GM23338 (cell line): ENCODE measurements at regions not wholly inside any gene's neighbourhood (a gene's known extent, or its start where the extent isn't known, plus 50 kb on each side); places are given as distances from the start of the nearest gene placed in this dataset.

Experiments
- ATAC-seq: fragments of 200-7000 bp; cut with Tn5 transposase; 3 replicates; pipeline ENCODE4 v1.9.1; 2020
- DNase-seq: peaks from one replicate; pipeline ENCODE4 v3.0.0-alpha.2; 2015; ENCODE audit warnings: low spot score
- H2AFZ ChIP-seq: fragments of 200-600 bp; sonication (generic); 2 replicates; pipeline ENCODE4 v1.8.0; 2016; ENCODE audit warnings: antibody characterized with exemption, mild to moderate bottlenecking, moderate library complexity
- H3F3A ChIP-seq: fragments of 200-600 bp; sonication (generic); replicated peaks from 2 replicates; pipeline ENCODE4 v1.8.0; 2017; ENCODE audit warnings: antibody characterized with exemption, mixed run types, low read depth
- H3K27ac ChIP-seq: fragments of 200-600 bp; sonication (generic); 2 replicates; pipeline ENCODE4 v1.6.1; 2016; ENCODE audit warnings: low read depth
- H3K27me3 ChIP-seq: fragments of 200-600 bp; sonication (generic); 2 replicates; pipeline ENCODE4 v1.8.0; 2016; ENCODE audit warnings: mild to moderate bottlenecking, mixed run types, moderate library complexity; ENCODE audit not compliant: insufficient read depth
- H3K36me3 ChIP-seq: fragments of 200-600 bp; sonication (generic); 2 replicates; pipeline ENCODE4 v1.8.0; 2016; ENCODE audit warnings: mild to moderate bottlenecking; ENCODE audit not compliant: insufficient read depth
- H3K4me1 ChIP-seq: fragments of 200-600 bp; sonication (generic); 2 replicates; pipeline ENCODE4 v1.8.0; 2016; ENCODE audit warnings: mild to moderate bottlenecking, moderate library complexity; ENCODE audit not compliant: insufficient read depth
- H3K4me2 ChIP-seq: fragments of 200-600 bp; sonication (generic); 2 replicates; pipeline ENCODE4 v1.7.1; 2017; ENCODE audit warnings: mixed run types
- H3K4me3 ChIP-seq: fragments of 200-600 bp; sonication (generic); 2 replicates; pipeline ENCODE4 v1.6.1; 2016; ENCODE audit warnings: mixed run types
- H3K79me2 ChIP-seq: fragments of 200-600 bp; sonication (generic); replicated peaks from 2 replicates; pipeline ENCODE4 v1.8.0; 2017; ENCODE audit warnings: mild to moderate bottlenecking; ENCODE audit not compliant: insufficient read depth
- H3K9me2 ChIP-seq: fragments of 200-600 bp; sonication (generic); 2 replicates; pipeline ENCODE4 v1.8.0; 2017; ENCODE audit not compliant: insufficient read depth
- H4K20me1 ChIP-seq: fragments of 200-600 bp; sonication (generic); replicated peaks from 2 replicates; pipeline ENCODE4 v1.8.0; 2017; ENCODE audit warnings: mild to moderate bottlenecking; ENCODE audit not compliant: insufficient read depth
- H3K27ac Mint-ChIP-seq: 2 replicates; pipeline ENCODE4 v1.8.0; 2020; ENCODE audit warnings: inconsistent platforms, mild to moderate bottlenecking, moderate library complexity, mixed read lengths
- H3K27me3 Mint-ChIP-seq: 3 replicates; pipeline ENCODE4 v1.8.0; 2022; ENCODE audit warnings: low read depth, mild to moderate bottlenecking, moderate library complexity, mixed read lengths, inconsistent platforms; ENCODE audit not compliant: insufficient read depth, poor library complexity
- H3K36me3 Mint-ChIP-seq: 3 replicates; pipeline ENCODE4 v1.8.0; 2021; ENCODE audit warnings: low read depth, mild to moderate bottlenecking, inconsistent platforms, moderate library complexity, mixed read lengths
- H3K4me1 Mint-ChIP-seq: 3 replicates; pipeline ENCODE4 v1.8.0; 2020; ENCODE audit warnings: mild to moderate bottlenecking, inconsistent platforms, mixed read lengths
- H3K4me3 Mint-ChIP-seq: 3 replicates; pipeline ENCODE4 v1.8.0; 2021; ENCODE audit warnings: moderate library complexity, mild to moderate bottlenecking, inconsistent platforms, mixed read lengths
- H3K9me3 Mint-ChIP-seq: 3 replicates; pipeline ENCODE4 v1.8.0; 2020; ENCODE audit warnings: moderate library complexity, mild to moderate bottlenecking, inconsistent platforms, mixed read lengths
- CREB1 ChIP-seq: fragments of 250-450 bp; sonication (Bioruptor Pico); IDR thresholded peaks from 2 replicates; pipeline ENCODE4 v1.5.0; 2020; ENCODE audit warnings: low read depth, mild to moderate bottlenecking, moderate library complexity
- CTCF ChIP-seq, 2 experiments: fragments of 200-600 bp in 1 of 2; sonication (generic) in 1 of 2; conservative IDR thresholded peaks; 2 replicates each; pipeline versions ENCODE4 v1.5.1 to v1.6.1; 2016 to 2017; ENCODE audit warnings: antibody characterized with exemption in 2 of 2, low read depth in 2 of 2, mild to moderate bottlenecking in 2 of 2, moderate library complexity in 1 of 2
- ETS1 ChIP-seq: IDR thresholded peaks from 2 replicates; pipeline ENCODE4 v1.6.1; 2016; ENCODE audit warnings: antibody characterized with exemption
- EZH2 ChIP-seq: fragments of 200-600 bp; sonication (generic); IDR thresholded peaks from one replicate; pipeline ENCODE4 v1.8.0; 2017; ENCODE audit warnings: antibody characterized with exemption, mild to moderate bottlenecking, low read depth; ENCODE audit not compliant: unreplicated experiment
- EZH2phosphoT487 ChIP-seq: fragments of 200-600 bp; sonication (generic); IDR thresholded peaks from one replicate; pipeline ENCODE4 v1.8.1; 2018; ENCODE audit warnings: antibody characterized with exemption; ENCODE audit not compliant: unreplicated experiment
- JUNB ChIP-seq: IDR thresholded peaks from one replicate; pipeline ENCODE4 v1.6.1; 2016; ENCODE audit warnings: antibody characterized with exemption; ENCODE audit not compliant: unreplicated experiment
- NANOG ChIP-seq: IDR thresholded peaks from 2 replicates; pipeline ENCODE4 v1.6.1; 2016; ENCODE audit warnings: antibody characterized with exemption, borderline replicate concordance
- POLR2AphosphoS5 ChIP-seq: IDR thresholded peaks from 2 replicates; pipeline ENCODE4 v1.6.1; 2016; ENCODE audit warnings: antibody characterized with exemption, low read depth
- REST ChIP-seq: IDR thresholded peaks from one replicate; pipeline ENCODE4 v1.6.1; 2018; ENCODE audit warnings: antibody characterized with exemption; ENCODE audit not compliant: unreplicated experiment
- STAT1 ChIP-seq: IDR thresholded peaks from one replicate; pipeline ENCODE4 v1.6.1; 2016; ENCODE audit warnings: antibody characterized with exemption; ENCODE audit not compliant: unreplicated experiment
- ZNF114 ChIP-seq: fragments of 250-450 bp; sonication (Bioruptor Pico); IDR thresholded peaks from 2 replicates; pipeline ENCODE4 v1.5.0; 2020; ENCODE audit warnings: mild to moderate bottlenecking, moderate library complexity
- ZNF331 ChIP-seq: fragments of 250-450 bp; sonication (Bioruptor Pico); IDR thresholded peaks from 2 replicates; pipeline ENCODE4 v1.5.0; 2020; ENCODE audit warnings: low read depth, mild to moderate bottlenecking, moderate library complexity
- ZNF462 ChIP-seq: fragments of 250-450 bp; sonication (Bioruptor Pico); IDR thresholded peaks from 2 replicates; pipeline ENCODE4 v1.5.0; 2020; ENCODE audit warnings: mild to moderate bottlenecking, moderate library complexity

- H3K9me2 ChIP-seq: peaks cover 8% of the 10 kb centered on the region; the same call in 1 of the 2 replicates
- H3K27me3 Mint-ChIP-seq: no peaks in the 10 kb centered on the region
Measured at GRCh38 chr6:8655670-8656454, 220.5 kb upstream of the SLC35B3 start.

More at GRCh38 chr6:8655670-8656454, 220.5 kb upstream of the SLC35B3 start:
- Mint-ChIP-seq H3K4me3 (no peak overlapping the region), H3K9me3 (no peaks in the 10 kb centered on the region), H3K4me1 (peaks cover 4% of the 10 kb centered on the region; the same call in 2 of the 3 replicates), H3K36me3 (no peaks in the 10 kb centered on the region), H3K27ac (no peak overlapping the region)
- Histone ChIP-seq H3K27me3 (no peaks in the 10 kb centered on the region), H3K36me3 (no peaks in the 10 kb centered on the region), H3K4me1 (peaks cover 9% of the 10 kb centered on the region; the same call in 1 of the 2 replicates), H3K79me2 (no peaks in the 10 kb centered on the region), H4K20me1 (no peaks in the 10 kb centered on the region), H3F3A (no peaks in the 10 kb centered on the region), H2AFZ (no peak overlapping the region), H3K4me3 (no peak overlapping the region), H3K4me2 (no peak overlapping the region), H3K27ac (no peak overlapping the region)
- DNase-seq: no peak
- TF ChIP-seq JUNB: no peak
- TF ChIP-seq ZNF462 (CRISPR knock-in tag): no peak
- no peak for TF ChIP-seq NANOG
- no peak for TF ChIP-seq CTCF (conservative IDR thresholded peaks at IDR 0.05; ENCODE audit: low read depth in 2 of 2)
- no peak for TF ChIP-seq EZH2
- no peak for TF ChIP-seq CREB1 (CRISPR knock-in tag)
- no peak for TF ChIP-seq REST
- no peak for TF ChIP-seq ZNF114
- TF ChIP-seq STAT1: no peak
- TF ChIP-seq ZNF331 (CRISPR knock-in tag): no peak
- TF ChIP-seq POLR2AphosphoS5: no peak
- no peak for TF ChIP-seq EZH2phosphoT487
- TF ChIP-seq ETS1: no peak
- ATAC-seq: no peak
